ENCODE measurements at regions not wholly inside any gene's neighbourhood (a gene's known extent, or its start where the extent isn't known, plus 50 kb on each side); places are given as distances from the start of the nearest gene placed in this dataset.

- TF ChIP-seq CTCF (conservative IDR thresholded peaks at IDR 0.05; ENCODE audit: low read length) = no peak
- no peak for DNase-seq (ENCODE audit: low read depth)
- no peak overlapping the region for H3K4me3 ChIP-seq (ENCODE audit: low read length)
Measured at GRCh38 chr2:129354631-129355030, 624.8 kb upstream of the RAB6C start.

GRCh38 chr2:129361688-129362087, 617.8 kb upstream of the RAB6C start:
- no peak for DNase-seq (ENCODE audit: low read depth)
- no peak for TF ChIP-seq CTCF (conservative IDR thresholded peaks at IDR 0.05; ENCODE audit: low read length)
- no peak overlapping the region for H3K4me3 ChIP-seq (ENCODE audit: low read length)

- H3K4me3 ChIP-seq (ENCODE audit: low read length) = no peak overlapping the region
- DNase-seq (ENCODE audit: low read depth) = no peak
- TF ChIP-seq CTCF (conservative IDR thresholded peaks at IDR 0.05; ENCODE audit: low read length) = no peak
Measured at GRCh38 chr2:129366263-129366662, 613.2 kb upstream of the RAB6C start.

- no peak for TF ChIP-seq CTCF (conservative IDR thresholded peaks at IDR 0.05; ENCODE audit: low read length)
- no peak for DNase-seq (ENCODE audit: low read depth)
- no peak overlapping the region for H3K4me3 ChIP-seq (ENCODE audit: low read length)
Measured at GRCh38 chr2:129367107-129367506, 612.4 kb upstream of the RAB6C start.

GRCh38 chr2:129369437-129369836, 610.0 kb upstream of the RAB6C start:
- no peak for TF ChIP-seq CTCF (conservative IDR thresholded peaks at IDR 0.05; ENCODE audit: low read length)
- H3K4me3 ChIP-seq (ENCODE audit: low read length) = no peak overlapping the region
- DNase-seq (ENCODE audit: low read depth) = no peak

GRCh38 chr2:129374452-129374851, 605.0 kb upstream of the RAB6C start:
- DNase-seq (ENCODE audit: low read depth) = no peak
- TF ChIP-seq CTCF (conservative IDR thresholded peaks at IDR 0.05; ENCODE audit: low read length) = no peak
- no peak overlapping the region for H3K4me3 ChIP-seq (ENCODE audit: low read length)

- H3K4me3 ChIP-seq (ENCODE audit: low read length) = no peak overlapping the region
- DNase-seq (ENCODE audit: low read depth) = no peak
- TF ChIP-seq CTCF (conservative IDR thresholded peaks at IDR 0.05; ENCODE audit: low read length) = no peak
Measured at GRCh38 chr2:129375632-129376425, 603.6 kb upstream of the RAB6C start.

All from AG10803 (cell line).